Activated CD4-positive, CD25-positive, alpha-beta regulatory T cell treated with anti-CD3 and anti-CD28 coated beads, Interleukin-2, amount 50 U/mL, for 72 hours (primary cell): ENCODE measurements at regions not wholly inside any gene's neighbourhood (a gene's known extent, or its start where the extent isn't known, plus 50 kb on each side); places are given as distances from the start of the nearest gene placed in this dataset.

Experiments used
- DNase-seq: peaks from one replicate; pipeline ENCODE4 v3.0.0; 2021

GRCh38 chr18:24741321-24741720, 280.9 kb downstream of the HRH4 start:
- no peak for DNase-seq

- DNase-seq, result no peak
These were observed 281.7 kb downstream of the HRH4 start for GRCh38 chr18:24741965-24742724.

GRCh38 chr18:24754583-24755253, 294.3 kb downstream of the HRH4 start:
- DNase-seq, result no peak

GRCh38 chr18:24756385-24756784, 295.9 kb downstream of the HRH4 start:
- no peak for DNase-seq

- DNase-seq, result no peak
These were observed 296.7 kb downstream of the HRH4 start for GRCh38 chr18:24757134-24757533.

GRCh38 chr18:24761765-24762164, 301.3 kb downstream of the HRH4 start:
- no peak for DNase-seq

- no peak for DNase-seq
These were observed 302.1 kb downstream of the HRH4 start for GRCh38 chr18:24762511-24762910.

GRCh38 chr18:24763765-24764513, 303.5 kb downstream of the HRH4 start:
- no peak for DNase-seq

- DNase-seq, result no peak
These were observed 304.3 kb downstream of the HRH4 start for GRCh38 chr18:24764766-24765165.

GRCh38 chr18:24766376-24766775, 305.9 kb downstream of the HRH4 start:
- no peak for DNase-seq

DNA sequence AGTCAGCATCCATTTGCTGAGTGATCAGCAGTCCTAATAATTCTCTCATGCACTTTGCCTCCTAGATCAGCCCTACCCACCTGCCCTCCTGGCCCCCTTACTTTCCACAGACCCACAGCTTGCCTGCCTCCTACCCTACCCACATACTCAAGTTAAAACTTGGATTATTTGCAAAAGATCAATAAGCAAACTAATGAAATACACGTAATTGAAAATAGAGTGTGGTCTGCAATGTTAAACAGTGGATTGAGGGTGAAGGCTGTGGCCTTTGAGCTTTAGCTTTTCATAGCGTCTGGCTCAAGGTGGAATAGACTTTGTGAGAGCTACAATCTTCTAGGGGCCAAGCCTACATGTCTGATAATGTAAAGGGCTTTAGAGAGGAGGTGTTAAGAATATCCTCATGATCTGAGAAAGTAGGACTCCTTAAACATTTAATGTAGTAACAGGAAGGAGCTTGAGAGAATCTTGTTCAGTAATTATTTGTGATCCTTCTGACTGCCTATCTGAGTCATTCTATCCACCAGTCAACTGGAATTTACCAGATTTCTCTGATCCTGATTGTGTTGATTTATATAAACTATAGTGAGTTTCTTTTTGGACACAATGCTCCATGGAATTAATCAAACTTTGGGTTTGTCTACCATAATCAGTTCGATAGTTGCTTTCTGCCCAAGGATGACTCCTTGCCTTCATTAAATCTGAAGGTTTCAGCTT, 310.0 kb downstream of the HRH4 start:
- DNase-seq, result no peak

- DNase-seq, result no peak
These were observed 310.9 kb downstream of the HRH4 start for GRCh38 chr18:24771300-24771699.

DNA sequence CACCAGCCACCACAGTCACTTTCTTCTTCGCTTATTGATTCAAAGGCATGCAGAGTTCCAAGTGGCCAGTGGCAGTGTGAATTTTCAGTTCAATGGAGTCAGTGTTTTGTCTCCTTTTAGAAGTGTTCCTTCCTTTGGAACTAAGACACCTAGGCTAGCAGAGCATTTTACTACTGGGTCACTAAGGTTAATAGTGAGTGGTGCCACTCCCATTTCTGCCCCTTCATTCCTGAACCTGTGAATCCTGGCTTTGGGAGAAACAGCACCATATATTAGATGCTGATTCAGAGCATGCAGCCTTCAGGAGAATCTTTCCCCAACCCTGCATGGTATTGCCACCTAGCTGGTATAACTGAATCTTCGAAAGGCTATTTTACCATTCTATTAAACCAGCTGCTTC, 312.7 kb downstream of the HRH4 start:
- DNase-seq, result no peak

- no peak for DNase-seq
These were observed 315.6 kb downstream of the HRH4 start for GRCh38 chr18:24776019-24776418.

- no peak for DNase-seq
These were observed 318.5 kb downstream of the HRH4 start for GRCh38 chr18:24778810-24779418.

DNA sequence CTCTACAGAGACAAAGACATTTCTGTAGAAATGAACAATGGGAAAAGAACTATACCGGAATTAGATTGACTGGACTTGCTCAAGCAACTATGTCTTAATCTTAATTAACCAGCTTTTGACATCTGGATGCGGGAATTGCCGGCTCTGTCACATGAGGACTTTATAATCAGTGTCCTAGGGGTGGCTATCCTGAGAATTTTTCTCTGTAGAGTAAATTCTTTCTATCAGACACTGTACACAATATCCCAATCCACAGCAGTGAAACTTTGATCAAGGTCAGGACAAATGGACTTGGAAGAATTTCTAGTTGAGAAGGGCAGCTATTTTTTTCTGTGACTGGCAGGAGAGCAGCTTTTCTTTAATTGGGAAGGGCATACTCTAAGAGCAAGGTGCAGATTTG, 322.1 kb downstream of the HRH4 start:
- DNase-seq, result no peak

DNA sequence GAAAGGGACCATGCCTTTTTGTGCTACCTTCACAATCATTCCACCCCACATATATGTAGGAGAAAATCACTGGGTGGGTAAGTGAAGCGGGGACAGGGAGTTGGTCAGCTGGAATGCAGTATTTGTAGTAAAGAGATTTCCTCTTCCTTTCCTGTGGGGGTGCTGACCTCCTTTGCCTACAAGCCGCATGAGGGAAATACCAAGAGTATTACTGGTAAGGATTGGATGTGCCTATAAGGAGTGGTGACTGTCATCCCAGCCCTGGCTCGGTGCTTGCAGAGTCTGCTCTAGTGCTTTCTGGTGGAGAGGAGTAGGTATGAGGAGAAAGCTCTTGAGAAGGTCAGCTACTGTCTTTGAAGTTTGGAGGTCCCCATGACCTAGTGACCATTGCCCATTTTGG, 324.6 kb downstream of the HRH4 start:
- DNase-seq, result no peak

GRCh38 chr18:24786027-24786426, 325.6 kb downstream of the HRH4 start:
- DNase-seq, result no peak

DNA sequence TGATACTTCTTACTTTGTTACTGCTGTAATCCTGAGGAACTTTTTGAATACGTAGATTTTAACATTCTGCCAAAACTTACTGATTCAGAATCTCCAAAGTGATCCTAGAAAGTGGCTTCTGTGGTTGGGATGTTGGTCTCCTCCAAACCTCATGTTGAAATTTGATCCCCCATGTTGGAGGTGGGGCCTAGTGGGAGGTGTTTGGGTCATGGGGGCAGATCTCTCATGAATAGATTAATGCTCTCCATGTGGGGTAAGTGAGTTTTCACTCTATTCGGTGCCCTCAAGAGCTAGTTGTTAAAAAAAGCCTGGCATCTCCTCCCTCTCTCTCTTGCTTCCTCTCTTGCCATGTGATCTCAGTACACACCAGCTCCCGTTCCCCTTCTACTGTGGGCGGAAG, 329.9 kb downstream of the HRH4 start:
- DNase-seq, result no peak

GRCh38 chr18:24791751-24792545, 331.5 kb downstream of the HRH4 start:
- no peak for DNase-seq

DNA sequence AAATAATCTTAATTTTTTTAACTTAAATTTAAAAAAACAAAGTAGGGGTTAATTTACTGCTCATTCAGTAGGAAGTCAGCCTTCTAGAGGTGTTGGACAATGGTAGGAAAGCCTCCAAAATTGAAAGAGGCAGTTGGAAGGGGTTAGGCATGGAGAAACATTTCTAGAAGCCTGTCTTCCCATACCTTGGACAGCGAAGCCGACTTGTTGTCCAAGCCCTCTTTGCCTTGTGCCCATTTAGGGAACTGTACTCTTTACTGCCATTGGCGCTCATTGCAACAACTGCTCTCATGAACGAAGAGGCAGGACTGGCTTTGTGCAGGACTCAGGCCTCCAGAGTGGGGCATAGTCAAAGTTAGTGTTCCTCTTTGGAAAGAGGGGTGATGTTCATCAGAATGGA, 333.3 kb downstream of the HRH4 start:
- no peak for DNase-seq

DNA sequence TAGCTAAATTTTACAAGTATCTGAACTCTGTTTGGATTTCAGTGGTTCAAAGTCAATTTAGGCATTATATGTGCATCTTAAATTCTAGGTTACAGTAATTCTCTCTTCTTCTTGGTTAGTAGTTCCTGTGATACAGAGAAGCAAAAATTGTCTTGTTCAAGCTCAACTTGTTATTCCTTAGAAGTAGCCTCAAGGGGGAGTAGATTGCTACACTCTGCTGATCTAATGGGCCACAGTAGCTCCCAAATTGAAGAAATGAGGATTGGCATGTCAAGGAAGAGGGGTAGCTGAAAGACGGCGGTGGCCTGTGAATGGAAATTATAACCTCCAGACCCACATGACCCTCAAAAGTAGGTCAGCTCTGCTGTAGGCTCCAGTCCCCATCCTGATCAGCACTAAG, 334.7 kb downstream of the HRH4 start:
- no peak for DNase-seq
